GM12864 (cell line): ENCODE measurements at regions not wholly inside any gene's neighbourhood (a gene's known extent, or its start where the extent isn't known, plus 50 kb on each side); places are given as distances from the start of the nearest gene placed in this dataset.

Experiments
- DNase-seq: peaks from one replicate; pipeline ENCODE4 v3.0.0-alpha.2; 2011; ENCODE audit warnings: low read depth
- H3K4me3 ChIP-seq: 2 replicates; pipeline ENCODE4 v1.5.1; 2011; ENCODE audit warnings: mild to moderate bottlenecking, low read depth, low read length, control low read depth
- TF ChIP-seq, protein P1 (sequence below): IDR thresholded peaks from 2 replicates; pipeline ENCODE4 v1.5.1; 2011; ENCODE audit warnings: low read depth, mild to moderate bottlenecking, moderate library complexity, low read length, control low read depth, inconsistent platforms; ENCODE audit errors: missing control alignments

DNA sequence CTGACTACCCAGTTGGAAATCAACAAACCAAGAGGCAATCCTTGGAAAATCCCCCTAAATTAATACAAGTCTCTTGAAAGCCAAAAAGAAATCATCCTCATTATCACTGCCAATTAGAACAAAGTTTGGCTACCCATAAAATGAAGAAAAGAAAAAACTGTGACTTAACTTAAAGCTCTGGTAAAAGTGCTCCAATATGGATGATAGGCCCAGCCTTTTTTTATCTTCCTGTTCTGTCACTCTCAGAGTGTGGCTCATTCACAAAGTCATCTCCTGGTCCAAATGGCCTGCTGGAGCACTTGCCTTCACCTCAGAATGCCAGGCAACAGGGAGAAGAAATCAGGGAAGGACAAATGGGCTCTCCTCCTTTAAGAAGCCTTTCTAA is 155.1 kb upstream of the GHITM start:
- TF ChIP-seq, protein P1, sequence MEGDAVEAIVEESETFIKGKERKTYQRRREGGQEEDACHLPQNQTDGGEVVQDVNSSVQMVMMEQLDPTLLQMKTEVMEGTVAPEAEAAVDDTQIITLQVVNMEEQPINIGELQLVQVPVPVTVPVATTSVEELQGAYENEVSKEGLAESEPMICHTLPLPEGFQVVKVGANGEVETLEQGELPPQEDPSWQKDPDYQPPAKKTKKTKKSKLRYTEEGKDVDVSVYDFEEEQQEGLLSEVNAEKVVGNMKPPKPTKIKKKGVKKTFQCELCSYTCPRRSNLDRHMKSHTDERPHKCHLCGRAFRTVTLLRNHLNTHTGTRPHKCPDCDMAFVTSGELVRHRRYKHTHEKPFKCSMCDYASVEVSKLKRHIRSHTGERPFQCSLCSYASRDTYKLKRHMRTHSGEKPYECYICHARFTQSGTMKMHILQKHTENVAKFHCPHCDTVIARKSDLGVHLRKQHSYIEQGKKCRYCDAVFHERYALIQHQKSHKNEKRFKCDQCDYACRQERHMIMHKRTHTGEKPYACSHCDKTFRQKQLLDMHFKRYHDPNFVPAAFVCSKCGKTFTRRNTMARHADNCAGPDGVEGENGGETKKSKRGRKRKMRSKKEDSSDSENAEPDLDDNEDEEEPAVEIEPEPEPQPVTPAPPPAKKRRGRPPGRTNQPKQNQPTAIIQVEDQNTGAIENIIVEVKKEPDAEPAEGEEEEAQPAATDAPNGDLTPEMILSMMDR: no peak
- no peak for DNase-seq
- H3K4me3 ChIP-seq: no peak overlapping the region

DNA sequence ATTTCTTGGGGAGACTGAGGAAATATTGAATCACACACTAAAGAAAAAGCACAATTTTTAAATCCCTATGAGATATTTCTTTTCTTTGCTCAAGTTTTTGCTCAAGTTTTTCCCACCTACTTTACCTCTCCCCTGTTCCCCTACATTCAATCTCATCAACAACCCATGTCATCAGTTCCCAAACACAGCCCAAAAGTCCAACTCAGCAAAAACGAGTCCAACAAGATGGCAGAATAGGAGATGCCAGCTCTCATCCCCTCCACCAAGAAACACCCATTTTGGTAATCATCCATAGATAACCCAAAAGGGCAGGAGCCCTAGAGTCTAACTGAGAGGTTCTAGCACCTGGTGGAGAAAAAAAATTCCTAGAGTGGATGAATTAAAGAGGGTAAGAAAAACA is 152.5 kb upstream of the GHITM start:
- TF ChIP-seq, protein P1: no peak
- DNase-seq: no peak
- H3K4me3 ChIP-seq: no peak overlapping the region

DNA sequence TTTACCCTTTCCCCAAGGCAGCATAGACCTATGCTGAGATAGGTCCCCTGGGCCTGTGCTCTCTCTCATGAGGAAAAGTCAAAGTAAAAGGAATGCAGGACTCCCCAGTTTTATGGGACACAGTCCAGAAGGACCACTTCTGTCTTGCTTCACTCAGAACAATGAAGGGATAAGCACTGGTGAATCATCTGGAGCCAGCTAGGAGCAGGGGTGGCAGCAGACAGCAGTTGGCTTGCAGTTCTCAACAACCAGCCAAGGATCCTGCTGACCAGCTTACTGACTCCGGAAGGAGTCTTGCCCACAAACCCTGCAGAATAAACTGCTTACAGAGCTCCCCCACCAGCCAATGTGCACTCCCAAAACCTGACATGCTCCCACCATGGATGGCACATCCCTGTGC is 152.1 kb upstream of the GHITM start:
- no peak overlapping the region for H3K4me3 ChIP-seq
- TF ChIP-seq, protein P1: no peak
- DNase-seq: no peak

DNA sequence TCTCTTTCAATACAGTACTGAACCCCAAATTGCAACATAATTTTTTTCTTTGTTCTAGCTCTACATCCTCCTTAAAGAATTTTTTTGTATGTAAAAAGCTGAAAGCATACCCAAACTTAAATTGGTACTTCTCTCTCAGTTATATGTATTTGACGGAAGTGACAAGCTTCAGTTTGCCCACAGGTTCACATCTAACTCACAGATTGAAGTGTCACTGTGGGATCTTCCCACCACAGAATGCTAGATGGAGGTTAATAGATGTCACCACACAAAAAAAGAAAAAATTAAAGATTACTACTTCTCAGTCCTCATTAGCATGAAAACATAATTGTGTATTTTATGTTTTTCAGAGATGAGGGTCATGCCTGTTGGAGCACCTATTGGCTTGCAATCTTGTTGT is 150.9 kb upstream of the GHITM start:
- DNase-seq: no peak
- no peak overlapping the region for H3K4me3 ChIP-seq
- TF ChIP-seq, protein P1: no peak

GRCh38 chr10:83990126-83990525 is 149.2 kb upstream of the GHITM start:
- H3K4me3 ChIP-seq: no peak overlapping the region
- TF ChIP-seq, protein P1: no peak
- DNase-seq: peak; percentile 57

GRCh38 chr10:83991986-83992753 is 147.1 kb upstream of the GHITM start:
- no peak overlapping the region for H3K4me3 ChIP-seq
- TF ChIP-seq, protein P1: peak; percentile 67
- DNase-seq: no peak

GRCh38 chr10:83994325-83994724 is 145.0 kb upstream of the GHITM start:
- TF ChIP-seq, protein P1: no peak
- no peak for DNase-seq
- no peak overlapping the region for H3K4me3 ChIP-seq
